Omental fat pad (tissue), 3 donors: ENCODE measurements at regions not wholly inside any gene's neighbourhood (a gene's known extent, or its start where the extent isn't known, plus 50 kb on each side); places are given as distances from the start of the nearest gene placed in this dataset.

Source experiments
- ATAC-seq: fragments of 150-250 bp; one replicate; pipeline ENCODE4 v1.9.1; 2016; ENCODE audit warnings: mild to moderate bottlenecking, moderate library complexity; ENCODE audit not compliant: low FRiP score
- DNase-seq: peaks from one replicate; pipeline ENCODE4 v3.0.0-alpha.2; 2019; ENCODE audit warnings: low spot score
- TF ChIP-seq, protein P1 (sequence below), 3 donors: fragments of 450-650 bp; IDR thresholded peaks; one replicate each; pipeline ENCODE4 v1.5.1; 2016 to 2017; ENCODE audit warnings: antibody characterized with exemption in 3 of 3, mild to moderate bottlenecking in 3 of 3, moderate library complexity in 2 of 3

GRCh38 chr10:33945051-33945450 lies 610.6 kb upstream of the NRP1 start:
- no peak for ATAC-seq
- DNase-seq: no peak
- TF ChIP-seq, protein P1, sequence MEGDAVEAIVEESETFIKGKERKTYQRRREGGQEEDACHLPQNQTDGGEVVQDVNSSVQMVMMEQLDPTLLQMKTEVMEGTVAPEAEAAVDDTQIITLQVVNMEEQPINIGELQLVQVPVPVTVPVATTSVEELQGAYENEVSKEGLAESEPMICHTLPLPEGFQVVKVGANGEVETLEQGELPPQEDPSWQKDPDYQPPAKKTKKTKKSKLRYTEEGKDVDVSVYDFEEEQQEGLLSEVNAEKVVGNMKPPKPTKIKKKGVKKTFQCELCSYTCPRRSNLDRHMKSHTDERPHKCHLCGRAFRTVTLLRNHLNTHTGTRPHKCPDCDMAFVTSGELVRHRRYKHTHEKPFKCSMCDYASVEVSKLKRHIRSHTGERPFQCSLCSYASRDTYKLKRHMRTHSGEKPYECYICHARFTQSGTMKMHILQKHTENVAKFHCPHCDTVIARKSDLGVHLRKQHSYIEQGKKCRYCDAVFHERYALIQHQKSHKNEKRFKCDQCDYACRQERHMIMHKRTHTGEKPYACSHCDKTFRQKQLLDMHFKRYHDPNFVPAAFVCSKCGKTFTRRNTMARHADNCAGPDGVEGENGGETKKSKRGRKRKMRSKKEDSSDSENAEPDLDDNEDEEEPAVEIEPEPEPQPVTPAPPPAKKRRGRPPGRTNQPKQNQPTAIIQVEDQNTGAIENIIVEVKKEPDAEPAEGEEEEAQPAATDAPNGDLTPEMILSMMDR (IDR thresholded peaks at IDR 0.05): no peak

- no peak for DNase-seq
- ATAC-seq: no peak
- TF ChIP-seq, protein P1 (IDR thresholded peaks at IDR 0.05): no peak
These were observed 608.0 kb upstream of the NRP1 start for GRCh38 chr10:33942508-33942907.

GRCh38 chr10:33939892-33940291 lies 605.4 kb upstream of the NRP1 start:
- TF ChIP-seq, protein P1 (IDR thresholded peaks at IDR 0.05): no peak
- ATAC-seq (no peak), DNase-seq (no peak)

GRCh38 chr10:33939410-33939809 lies 604.9 kb upstream of the NRP1 start:
- TF ChIP-seq, protein P1 (IDR thresholded peaks at IDR 0.05): no peak
- DNase-seq: no peak
- no peak for ATAC-seq

DNA sequence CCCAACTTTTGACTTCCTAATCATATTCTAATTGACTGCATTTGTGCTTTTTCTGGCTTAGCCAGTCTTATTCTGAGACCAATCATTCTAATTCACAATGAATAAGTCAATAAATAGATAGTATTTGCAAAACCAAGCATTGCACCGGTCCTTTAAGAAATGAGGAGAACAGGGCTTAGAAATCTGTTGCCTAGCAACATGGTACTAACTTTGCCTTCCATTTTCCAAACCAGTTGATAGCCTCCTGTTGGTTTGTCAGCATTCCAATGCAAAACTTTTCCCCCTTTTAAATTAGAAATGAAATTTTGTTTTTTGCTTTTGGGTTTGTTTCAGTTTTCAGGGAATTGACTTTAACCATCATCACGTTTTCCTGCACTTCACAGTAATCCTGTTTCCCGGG lies 603.5 kb upstream of the NRP1 start:
- no peak for ATAC-seq
- TF ChIP-seq, protein P1 (IDR thresholded peaks at IDR 0.05): no peak
- DNase-seq: no peak

- DNase-seq (no peak), ATAC-seq (no peak)
- TF ChIP-seq, protein P1 (IDR thresholded peaks at IDR 0.05): no peak
These were observed 602.7 kb upstream of the NRP1 start for GRCh38 chr10:33937036-33937730.

DNA sequence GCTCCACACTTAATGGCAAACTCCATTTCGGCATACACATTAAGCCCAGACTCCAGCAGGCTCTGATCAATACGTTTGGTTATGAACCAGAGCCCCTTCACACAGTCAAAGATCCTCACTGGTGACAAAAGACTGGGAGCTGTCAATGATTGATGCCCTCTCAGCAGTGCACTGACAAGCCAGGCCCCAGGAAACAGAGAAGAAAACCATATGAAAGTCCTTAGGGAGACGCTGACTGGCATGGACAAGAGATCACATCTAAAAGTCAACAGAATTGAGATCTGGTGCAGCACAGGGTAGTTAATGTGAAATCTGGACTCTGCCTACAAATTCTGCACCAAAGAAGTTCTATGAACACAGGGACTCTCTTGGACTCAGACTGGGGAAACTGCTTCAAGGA lies 600.9 kb upstream of the NRP1 start:
- ATAC-seq (no peak), DNase-seq (no peak)
- TF ChIP-seq, protein P1 (IDR thresholded peaks at IDR 0.05): no peak
